DOHH2 (cell line): ENCODE measurements at regions not wholly inside any gene's neighbourhood (a gene's known extent, or its start where the extent isn't known, plus 50 kb on each side); places are given as distances from the start of the nearest gene placed in this dataset.

ENCODE experiments used
- H3F3A ChIP-seq: fragments of 200-600 bp; sonication (generic), shearing (Covaris generic); 2 replicates; pipeline ENCODE4 v1.6.0; 2016; ENCODE audit warnings: antibody characterized with exemption, mild to moderate bottlenecking; ENCODE audit not compliant: control insufficient read depth, insufficient read depth
- H3K27ac ChIP-seq: fragments of 200-600 bp; sonication (generic); 2 replicates; pipeline ENCODE4 v1.5.1; 2014; ENCODE audit warnings: low read depth, mild to moderate bottlenecking, low read length, moderate library complexity
- H3K27me3 ChIP-seq: fragments of 200-600 bp; sonication (generic); 2 replicates; pipeline ENCODE4 v1.6.1; 2014; ENCODE audit warnings: mild to moderate bottlenecking, low read length, mixed read lengths; ENCODE audit not compliant: control insufficient read depth
- H3K36me3 ChIP-seq: fragments of 200-600 bp; sonication (generic); 2 replicates; pipeline ENCODE4 v1.6.1; 2014; ENCODE audit warnings: mild to moderate bottlenecking, low read length, moderate library complexity, mixed read lengths; ENCODE audit not compliant: control insufficient read depth
- H3K4me1 ChIP-seq: fragments of 200-600 bp; sonication (generic); 2 replicates; pipeline ENCODE4 v1.6.1; 2014; ENCODE audit warnings: mild to moderate bottlenecking, low read length, mixed read lengths; ENCODE audit not compliant: control insufficient read depth
- H3K4me2 ChIP-seq: fragments of 200-600 bp; sonication (generic); 2 replicates; pipeline ENCODE4 v1.6.0; 2014; ENCODE audit warnings: mild to moderate bottlenecking, low read length, moderate library complexity
- H3K4me3 ChIP-seq: fragments of 200-600 bp; sonication (generic); 2 replicates; pipeline ENCODE4 v1.5.1; 2014; ENCODE audit warnings: mild to moderate bottlenecking, low read length, mixed read lengths
- H3K79me2 ChIP-seq: fragments of 200-600 bp; sonication (generic); 2 replicates; pipeline ENCODE4 v1.6.1; 2014; ENCODE audit warnings: mild to moderate bottlenecking, low read length, mixed read lengths; ENCODE audit not compliant: control insufficient read depth
- H3K9me2 ChIP-seq: fragments of 200-600 bp; sonication (generic); replicated peaks from 2 replicates; pipeline ENCODE4 v1.6.1; 2014; ENCODE audit warnings: mild to moderate bottlenecking, low read length, mixed read lengths; ENCODE audit not compliant: control insufficient read depth
- H3K9me3 ChIP-seq: fragments of 200-600 bp; sonication (generic); 2 replicates; pipeline ENCODE4 v1.6.1; 2014; ENCODE audit warnings: antibody characterized with exemption, low read length, mixed read lengths; ENCODE audit not compliant: control insufficient read depth, insufficient read depth
- H4K20me1 ChIP-seq: fragments of 200-600 bp; sonication (generic); 2 replicates; pipeline ENCODE4 v1.6.0; 2014; ENCODE audit warnings: low read depth, mild to moderate bottlenecking, antibody characterized with exemption, low read length, moderate library complexity; ENCODE audit not compliant: control insufficient read depth, insufficient read depth
- EZH2phosphoT487 ChIP-seq: fragments of 200-600 bp; sonication (generic); IDR thresholded peaks from 2 replicates; pipeline ENCODE4 v1.6.1; 2017; ENCODE audit warnings: borderline replicate concordance, mild to moderate bottlenecking, antibody characterized with exemption, low read length, moderate library complexity, mixed read lengths
- TF ChIP-seq, protein P1 (sequence below): fragments of 200-600 bp; sonication (generic); IDR thresholded peaks from one replicate; pipeline ENCODE4 v1.5.1; 2014; ENCODE audit warnings: antibody characterized with exemption, mild to moderate bottlenecking, low read depth, low read length; ENCODE audit not compliant: poor library complexity, severe bottlenecking

DNA sequence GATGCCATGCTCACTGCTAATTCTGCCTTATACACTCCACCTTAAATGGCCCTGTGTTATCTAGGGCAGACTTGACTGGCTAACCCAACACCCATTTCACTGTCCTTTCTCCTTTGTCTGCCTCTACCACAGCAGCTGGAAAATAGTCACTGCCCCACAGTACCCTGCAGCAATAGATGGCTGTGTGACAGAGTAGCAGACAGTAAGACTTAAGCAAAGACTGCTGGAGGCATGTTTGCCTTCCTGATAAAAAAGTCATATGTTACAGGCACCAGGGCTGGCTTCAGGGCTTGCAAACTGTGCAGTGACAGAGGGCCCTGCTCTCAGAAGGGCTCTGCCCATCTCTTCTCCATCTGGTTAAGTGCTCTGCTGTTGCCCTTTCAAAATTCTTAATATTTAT is 332.6 kb upstream of the GHITM start:
- no peaks in the 10 kb centered on the region for H3K27me3 ChIP-seq
- no peaks in the 10 kb centered on the region for H3K9me3 ChIP-seq
- TF ChIP-seq, protein P1, sequence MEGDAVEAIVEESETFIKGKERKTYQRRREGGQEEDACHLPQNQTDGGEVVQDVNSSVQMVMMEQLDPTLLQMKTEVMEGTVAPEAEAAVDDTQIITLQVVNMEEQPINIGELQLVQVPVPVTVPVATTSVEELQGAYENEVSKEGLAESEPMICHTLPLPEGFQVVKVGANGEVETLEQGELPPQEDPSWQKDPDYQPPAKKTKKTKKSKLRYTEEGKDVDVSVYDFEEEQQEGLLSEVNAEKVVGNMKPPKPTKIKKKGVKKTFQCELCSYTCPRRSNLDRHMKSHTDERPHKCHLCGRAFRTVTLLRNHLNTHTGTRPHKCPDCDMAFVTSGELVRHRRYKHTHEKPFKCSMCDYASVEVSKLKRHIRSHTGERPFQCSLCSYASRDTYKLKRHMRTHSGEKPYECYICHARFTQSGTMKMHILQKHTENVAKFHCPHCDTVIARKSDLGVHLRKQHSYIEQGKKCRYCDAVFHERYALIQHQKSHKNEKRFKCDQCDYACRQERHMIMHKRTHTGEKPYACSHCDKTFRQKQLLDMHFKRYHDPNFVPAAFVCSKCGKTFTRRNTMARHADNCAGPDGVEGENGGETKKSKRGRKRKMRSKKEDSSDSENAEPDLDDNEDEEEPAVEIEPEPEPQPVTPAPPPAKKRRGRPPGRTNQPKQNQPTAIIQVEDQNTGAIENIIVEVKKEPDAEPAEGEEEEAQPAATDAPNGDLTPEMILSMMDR, result no peak
- TF ChIP-seq EZH2phosphoT487, result no peak
- H3K9me2 ChIP-seq, result no peaks in the 10 kb centered on the region
- no peak overlapping the region for H3K27ac ChIP-seq
- no peak overlapping the region for H3K4me3 ChIP-seq
- no peaks in the 10 kb centered on the region for H4K20me1 ChIP-seq
- H3K36me3 ChIP-seq, result no peaks in the 10 kb centered on the region
- no peak overlapping the region for H3K4me2 ChIP-seq
- H3K79me2 ChIP-seq, result no peaks in the 10 kb centered on the region
- no peaks in the 10 kb centered on the region for H3F3A ChIP-seq
- no peaks in the 10 kb centered on the region for H3K4me1 ChIP-seq

GRCh38 chr10:83809001-83809400 is 330.3 kb upstream of the GHITM start:
- no peaks in the 10 kb centered on the region for H3F3A ChIP-seq
- no peaks in the 10 kb centered on the region for H3K27me3 ChIP-seq
- no peaks in the 10 kb centered on the region for H3K36me3 ChIP-seq
- H3K9me3 ChIP-seq, result no peaks in the 10 kb centered on the region
- TF ChIP-seq, protein P1, result no peak
- TF ChIP-seq EZH2phosphoT487, result no peak
- no peak overlapping the region for H3K4me2 ChIP-seq
- H3K9me2 ChIP-seq, result no peaks in the 10 kb centered on the region
- H3K27ac ChIP-seq, result no peak overlapping the region
- no peak overlapping the region for H3K4me3 ChIP-seq
- no peaks in the 10 kb centered on the region for H3K4me1 ChIP-seq
- H3K79me2 ChIP-seq, result no peaks in the 10 kb centered on the region
- H4K20me1 ChIP-seq, result no peaks in the 10 kb centered on the region

DNA sequence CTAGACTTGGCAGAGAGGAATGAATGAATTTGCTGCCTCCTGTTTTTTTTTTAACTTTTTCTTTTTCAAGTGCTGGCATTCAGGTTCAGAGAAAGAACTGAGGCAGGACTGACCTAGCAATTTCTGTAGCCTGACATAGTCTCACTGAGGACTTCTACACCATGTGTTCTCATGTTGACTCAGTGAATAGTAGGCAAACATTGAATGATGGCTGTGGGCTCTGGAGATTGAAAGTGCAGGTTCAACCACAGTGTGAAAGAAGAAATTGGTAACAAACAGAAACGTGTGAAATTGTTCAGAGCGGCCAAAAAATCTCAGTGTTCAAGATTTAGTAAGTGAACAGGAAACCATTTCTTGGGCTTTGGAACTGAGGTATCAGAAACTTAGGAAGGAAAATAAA is 322.4 kb upstream of the GHITM start:
- Histone ChIP-seq H3K4me2 (no peak overlapping the region), H3F3A (no peaks in the 10 kb centered on the region), H3K79me2 (no peaks in the 10 kb centered on the region), H3K27ac (no peak overlapping the region), H3K4me1 (no peaks in the 10 kb centered on the region), H3K9me3 (no peaks in the 10 kb centered on the region), H4K20me1 (no peaks in the 10 kb centered on the region), H3K4me3 (no peak overlapping the region), H3K9me2 (no peaks in the 10 kb centered on the region), H3K27me3 (no peaks in the 10 kb centered on the region), H3K36me3 (no peaks in the 10 kb centered on the region)
- TF ChIP-seq EZH2phosphoT487, result no peak
- TF ChIP-seq, protein P1, result no peak

GRCh38 chr10:83817797-83818196 is 321.5 kb upstream of the GHITM start:
- no peak overlapping the region for H3K4me3 ChIP-seq
- H3K4me2 ChIP-seq, result no peak overlapping the region
- H3K27me3 ChIP-seq, result no peaks in the 10 kb centered on the region
- no peaks in the 10 kb centered on the region for H3F3A ChIP-seq
- TF ChIP-seq EZH2phosphoT487, result no peak
- no peaks in the 10 kb centered on the region for H4K20me1 ChIP-seq
- H3K79me2 ChIP-seq, result no peaks in the 10 kb centered on the region
- no peaks in the 10 kb centered on the region for H3K36me3 ChIP-seq
- H3K27ac ChIP-seq, result no peak overlapping the region
- no peaks in the 10 kb centered on the region for H3K4me1 ChIP-seq
- no peaks in the 10 kb centered on the region for H3K9me3 ChIP-seq
- no peaks in the 10 kb centered on the region for H3K9me2 ChIP-seq
